GM19455 (cell line): ENCODE measurements at regions not wholly inside any gene's neighbourhood (a gene's known extent, or its start where the extent isn't known, plus 50 kb on each side); places are given as distances from the start of the nearest gene placed in this dataset.

Source experiments
- ATAC-seq: cut with Tn5 transposase; IDR thresholded peaks from one replicate; pipeline ENCODE4 v1.9.1; 2021; ENCODE audit not compliant: unreplicated experiment

DNA sequence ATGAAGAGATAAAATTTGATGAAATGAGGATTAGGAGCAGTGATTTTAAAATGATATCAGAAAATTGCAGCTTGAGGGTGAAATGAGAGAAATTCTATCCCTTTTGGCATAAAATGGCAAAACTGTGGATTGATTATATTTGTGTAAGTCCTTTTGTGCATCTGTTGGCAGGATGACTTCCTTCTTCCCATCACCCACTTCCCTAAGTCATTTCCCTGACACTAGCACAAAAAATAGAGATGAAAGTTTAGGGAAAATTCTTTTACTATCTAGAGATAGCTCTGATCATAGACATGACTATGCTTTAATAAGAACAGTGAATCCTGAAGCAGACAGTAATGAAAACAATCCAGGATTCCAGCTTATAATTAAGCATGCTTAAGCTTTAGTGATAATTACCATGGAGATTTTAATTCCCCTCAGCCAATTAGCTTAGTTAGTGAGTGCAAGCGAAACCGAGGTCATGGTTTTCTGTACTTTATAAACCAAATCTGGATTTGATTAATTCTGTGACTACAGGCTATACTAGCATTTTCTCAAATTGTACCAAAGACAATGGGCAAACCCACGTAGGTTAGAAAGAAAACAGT lies 163.6 kb upstream of the TARS1 start:
- ATAC-seq, result no peak

GRCh38 chr5:33281431-33281843 lies 159.3 kb upstream of the TARS1 start:
- ATAC-seq, result no peak

GRCh38 chr5:33282157-33282556 lies 158.6 kb upstream of the TARS1 start:
- ATAC-seq, result no peak

DNA sequence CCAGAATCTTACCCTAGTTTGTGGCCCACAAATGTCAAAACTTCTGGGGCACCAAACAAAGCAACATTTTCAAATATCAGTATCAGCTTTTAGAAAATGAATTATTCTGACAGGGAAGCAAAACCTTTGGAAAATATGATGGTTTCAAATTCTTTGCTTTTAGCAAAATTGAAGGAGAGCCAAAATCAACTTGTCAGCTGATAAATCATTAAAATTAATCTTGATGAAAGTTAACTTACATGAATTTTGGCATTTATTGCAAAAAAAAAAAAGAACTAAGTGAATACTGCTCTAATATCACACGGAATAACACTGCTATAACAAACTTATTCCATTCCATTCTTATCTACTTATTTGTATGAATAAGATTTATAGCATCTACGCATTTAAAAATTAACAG lies 158.1 kb upstream of the TARS1 start:
- no peak for ATAC-seq

DNA sequence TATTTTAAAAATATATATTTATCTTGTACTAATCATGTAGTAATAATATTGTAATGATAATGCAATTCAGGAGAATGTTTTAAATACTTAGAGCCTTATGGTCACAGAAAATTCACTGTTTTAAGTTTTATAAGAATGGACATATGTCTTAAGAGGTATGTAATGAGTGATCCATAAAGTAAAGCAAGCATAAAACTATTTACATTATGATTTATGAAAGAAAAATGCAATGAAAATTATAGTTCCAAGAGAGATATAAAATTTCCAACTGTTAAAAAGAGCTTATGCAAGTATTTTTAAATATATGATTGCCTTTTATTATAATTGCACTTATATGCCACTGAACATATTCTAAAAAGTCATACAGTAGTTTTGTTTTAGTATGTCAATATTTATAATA lies 157.5 kb upstream of the TARS1 start:
- ATAC-seq, result no peak

DNA sequence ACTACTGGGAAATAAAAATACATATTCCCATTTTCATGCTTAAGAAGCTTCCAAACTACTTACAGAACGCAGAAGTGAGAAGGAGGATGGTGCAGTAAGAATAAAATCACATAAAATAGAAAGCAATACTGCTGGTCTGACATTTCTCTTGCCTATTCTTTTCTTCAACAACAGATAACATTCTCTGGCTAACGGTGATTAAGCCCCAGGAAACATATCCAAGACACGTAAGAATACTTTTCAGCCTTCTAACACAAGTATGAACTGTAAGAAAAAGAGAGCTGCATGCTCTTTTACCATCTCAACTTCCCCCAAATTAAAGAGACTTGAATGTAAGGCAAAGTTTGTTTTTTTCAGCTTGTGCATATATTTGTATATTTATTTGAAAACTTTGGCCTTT lies 156.1 kb upstream of the TARS1 start:
- ATAC-seq, result no peak

- no peak for ATAC-seq
These were observed 153.5 kb upstream of the TARS1 start for GRCh38 chr5:33287242-33287641.

- ATAC-seq, result no peak
These were observed 149.4 kb upstream of the TARS1 start for GRCh38 chr5:33291216-33292000.

DNA sequence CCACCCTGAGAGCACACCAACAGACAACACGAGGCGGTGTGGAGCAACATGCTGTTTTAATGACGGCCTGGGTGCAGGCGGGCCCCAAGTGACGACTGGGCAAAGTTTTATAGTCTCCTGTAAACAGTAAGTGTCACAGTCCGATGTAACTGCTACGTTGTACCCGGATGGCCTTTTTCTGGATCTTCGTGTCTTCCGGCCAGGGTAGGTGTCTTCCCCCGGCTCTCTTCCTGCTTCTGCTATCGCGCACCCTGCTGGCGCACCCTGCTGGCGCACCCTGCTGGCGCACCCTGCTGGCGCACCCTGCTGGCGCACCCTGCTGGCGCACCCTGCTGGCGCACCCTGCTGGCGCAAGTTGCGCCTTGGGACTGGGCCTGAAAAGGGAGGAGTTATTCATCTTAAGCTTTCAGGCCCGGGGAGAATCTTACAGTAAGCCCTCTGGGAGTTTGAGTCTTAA lies 143.0 kb upstream of the TARS1 start:
- ATAC-seq, result no peak

DNA sequence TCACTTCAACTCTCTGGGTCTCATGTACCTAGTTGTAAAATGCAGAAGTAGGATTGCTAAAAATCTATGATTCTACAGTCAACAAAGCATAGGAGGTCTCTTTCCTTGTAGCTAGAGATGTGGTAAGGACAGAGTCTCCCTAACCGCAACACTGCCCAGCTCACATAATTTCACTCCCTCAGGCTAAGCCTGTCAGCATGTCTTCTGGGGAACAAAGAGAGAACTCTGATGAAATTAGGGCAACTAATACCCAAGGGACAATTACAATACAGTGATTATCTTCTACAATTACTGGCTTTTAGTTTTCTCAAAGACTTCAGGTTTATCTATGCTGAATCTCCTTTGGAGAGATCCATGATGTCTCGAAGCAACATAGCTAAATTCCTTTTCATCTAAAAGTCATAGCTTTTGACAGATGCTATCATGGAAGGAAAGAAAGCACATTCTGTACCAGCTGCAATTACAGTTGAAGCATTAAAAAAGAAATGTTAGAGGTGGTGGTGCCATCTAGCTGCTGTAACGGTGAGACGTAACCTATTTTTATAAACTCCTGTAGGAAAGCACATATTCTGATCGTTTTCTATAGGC lies 141.1 kb upstream of the TARS1 start:
- peak; percentile 26 for ATAC-seq

GRCh38 chr5:33300209-33300742 lies 140.5 kb upstream of the TARS1 start:
- peak; percentile 63 for ATAC-seq

GRCh38 chr5:33303579-33304095 lies 137.1 kb upstream of the TARS1 start:
- ATAC-seq, result no peak

DNA sequence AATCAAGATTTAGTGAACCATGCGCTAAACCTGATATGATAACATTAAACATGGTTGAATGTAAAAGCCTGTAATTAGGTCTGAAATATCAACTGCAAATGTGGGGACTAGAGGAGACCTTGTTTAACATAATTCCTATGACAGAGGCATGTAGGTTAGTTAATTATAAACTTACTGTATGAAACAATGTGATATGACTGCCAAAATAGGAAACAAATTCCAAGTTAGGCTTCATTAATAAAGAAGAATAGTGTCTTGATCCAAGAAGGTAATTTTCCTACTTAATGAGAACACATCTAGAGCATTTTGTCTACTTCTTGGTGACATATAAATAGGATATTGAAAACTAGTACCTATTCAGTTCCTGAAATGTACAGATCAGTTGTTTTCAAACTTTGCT lies 136.2 kb upstream of the TARS1 start:
- ATAC-seq, result no peak

DNA sequence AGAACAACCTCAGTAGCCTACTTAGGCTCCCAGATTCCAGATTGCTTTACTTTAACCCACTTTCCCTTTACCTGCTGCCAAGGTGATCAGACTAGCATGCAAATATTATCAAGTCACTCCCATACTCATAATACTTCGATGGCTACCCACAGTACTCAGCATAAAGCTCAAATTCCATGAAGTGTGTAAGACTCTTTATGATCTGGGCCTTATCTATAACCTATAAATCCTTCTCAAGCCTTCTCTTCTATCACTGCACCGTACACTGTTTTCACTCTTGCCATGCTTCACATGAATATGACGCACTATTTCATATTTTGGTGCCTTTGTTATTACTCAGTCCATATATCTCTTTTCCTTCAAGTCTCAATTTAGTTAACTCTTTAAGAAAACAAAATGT lies 135.2 kb upstream of the TARS1 start:
- ATAC-seq, result no peak

- no peak for ATAC-seq
These were observed 134.0 kb upstream of the TARS1 start for GRCh38 chr5:33306758-33307157.

GRCh38 chr5:33308586-33308985 lies 132.2 kb upstream of the TARS1 start:
- no peak for ATAC-seq

DNA sequence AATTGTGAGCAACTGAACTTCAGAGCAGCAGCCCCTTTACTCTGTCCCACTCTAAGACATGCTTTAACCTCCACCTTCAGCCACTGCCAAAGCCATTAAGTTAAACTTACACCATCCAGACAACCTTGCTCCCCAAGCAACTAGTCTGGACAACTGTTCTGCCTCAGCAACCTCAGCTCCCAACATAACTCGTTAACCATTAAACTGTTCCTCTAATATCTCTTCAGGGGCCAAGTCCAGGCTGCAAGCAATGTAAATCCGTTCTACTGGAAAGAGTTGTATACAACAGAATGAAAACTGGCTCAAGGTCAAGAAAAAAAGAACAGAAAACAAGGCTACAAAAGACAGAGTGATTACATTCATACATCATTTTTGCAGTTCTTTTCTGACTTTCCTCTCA lies 131.7 kb upstream of the TARS1 start:
- no peak for ATAC-seq

DNA sequence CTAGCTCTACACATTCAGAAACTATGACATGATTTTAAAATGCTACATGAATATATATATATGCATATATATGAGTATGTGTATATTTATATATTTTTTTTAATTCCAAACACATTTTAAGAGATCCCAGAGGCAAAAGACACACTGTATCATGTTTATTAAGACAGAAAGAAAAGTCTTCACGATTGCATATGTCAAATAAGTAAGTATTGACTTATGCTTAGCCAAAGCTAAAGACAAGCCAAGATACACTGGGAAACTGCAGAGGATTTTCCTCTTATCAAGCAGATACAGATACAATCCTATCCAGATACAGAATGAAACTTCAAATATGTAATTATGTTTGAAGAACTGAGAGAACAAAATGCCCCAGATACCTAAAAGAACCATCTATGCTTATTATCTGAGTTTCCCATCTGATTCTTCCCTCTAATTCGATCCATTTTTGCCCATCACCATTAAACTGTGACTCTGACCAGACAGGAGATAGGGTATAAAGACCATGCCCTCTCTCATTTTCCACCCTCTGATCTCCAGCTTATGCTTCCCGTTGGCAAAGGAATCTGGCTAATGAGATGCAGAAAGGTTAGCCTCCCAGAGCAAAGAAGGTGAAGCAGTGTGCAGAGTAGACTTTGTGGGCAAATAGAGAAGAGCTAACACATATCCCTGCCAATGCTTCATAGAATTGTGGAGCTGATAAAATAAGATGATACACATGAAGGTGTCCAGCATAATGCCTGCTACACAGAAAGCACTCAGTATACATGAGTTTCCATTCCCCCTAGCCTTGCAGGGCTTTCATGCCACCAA lies 131.0 kb upstream of the TARS1 start:
- no peak for ATAC-seq

- no peak for ATAC-seq
These were observed 130.3 kb upstream of the TARS1 start for GRCh38 chr5:33310451-33310850.

- ATAC-seq, result no peak
These were observed 128.9 kb upstream of the TARS1 start for GRCh38 chr5:33311893-33312292.
